LHCN-M2 (cell line): ENCODE measurements at regions not wholly inside any gene's neighbourhood (a gene's known extent, or its start where the extent isn't known, plus 50 kb on each side); places are given as distances from the start of the nearest gene placed in this dataset.
"Not testable (repeated sequence)": the region's sequence is repeated elsewhere in the genome, so short reads cannot be mapped to it uniquely, and the experiment has no call there.

Source experiments
- DNase-seq: peaks from one replicate; pipeline ENCODE4 v3.0.0-alpha.2; 2012; ENCODE audit warnings: low read depth

DNA sequence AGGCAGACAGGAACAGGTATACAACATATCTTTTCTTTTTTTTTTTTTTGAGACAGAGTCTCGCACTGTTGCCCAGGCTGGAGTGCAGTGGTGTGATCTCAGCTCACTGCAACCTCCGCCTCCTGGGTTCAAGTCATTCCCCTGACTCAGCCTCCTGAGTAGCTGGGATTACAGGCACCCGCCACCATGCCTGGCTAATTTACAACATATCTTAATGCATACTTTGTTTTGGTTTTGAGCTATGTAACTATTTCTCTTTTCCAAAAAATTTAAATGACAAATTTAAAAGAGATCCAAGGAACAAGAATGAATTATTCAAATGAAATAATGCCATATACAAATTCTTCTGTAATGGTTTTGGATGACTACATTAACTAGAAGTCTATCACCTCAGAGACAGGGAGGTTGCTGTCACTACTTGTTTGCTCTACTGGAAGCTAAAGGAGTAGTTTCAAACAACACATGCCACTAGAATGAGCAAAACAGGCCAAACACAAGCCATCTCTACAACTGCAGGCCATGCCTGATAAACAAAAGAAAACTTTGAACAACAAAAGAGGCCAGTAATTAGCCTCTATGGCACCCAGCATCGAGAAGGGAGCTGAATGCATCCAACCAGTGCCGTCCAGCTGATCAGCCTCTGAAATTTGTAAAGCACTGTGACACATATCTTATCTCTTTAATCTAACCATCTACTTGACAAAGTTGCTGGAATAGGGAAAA is 133.6 kb upstream of the VOPP1 start:
- not testable (repeated sequence) for DNase-seq

GRCh38 chr7:55702831-55703230 is 130.5 kb upstream of the VOPP1 start:
- not testable (repeated sequence) for DNase-seq

GRCh38 chr7:55699450-55699842 is 127.1 kb upstream of the VOPP1 start:
- not testable (repeated sequence) for DNase-seq

DNA sequence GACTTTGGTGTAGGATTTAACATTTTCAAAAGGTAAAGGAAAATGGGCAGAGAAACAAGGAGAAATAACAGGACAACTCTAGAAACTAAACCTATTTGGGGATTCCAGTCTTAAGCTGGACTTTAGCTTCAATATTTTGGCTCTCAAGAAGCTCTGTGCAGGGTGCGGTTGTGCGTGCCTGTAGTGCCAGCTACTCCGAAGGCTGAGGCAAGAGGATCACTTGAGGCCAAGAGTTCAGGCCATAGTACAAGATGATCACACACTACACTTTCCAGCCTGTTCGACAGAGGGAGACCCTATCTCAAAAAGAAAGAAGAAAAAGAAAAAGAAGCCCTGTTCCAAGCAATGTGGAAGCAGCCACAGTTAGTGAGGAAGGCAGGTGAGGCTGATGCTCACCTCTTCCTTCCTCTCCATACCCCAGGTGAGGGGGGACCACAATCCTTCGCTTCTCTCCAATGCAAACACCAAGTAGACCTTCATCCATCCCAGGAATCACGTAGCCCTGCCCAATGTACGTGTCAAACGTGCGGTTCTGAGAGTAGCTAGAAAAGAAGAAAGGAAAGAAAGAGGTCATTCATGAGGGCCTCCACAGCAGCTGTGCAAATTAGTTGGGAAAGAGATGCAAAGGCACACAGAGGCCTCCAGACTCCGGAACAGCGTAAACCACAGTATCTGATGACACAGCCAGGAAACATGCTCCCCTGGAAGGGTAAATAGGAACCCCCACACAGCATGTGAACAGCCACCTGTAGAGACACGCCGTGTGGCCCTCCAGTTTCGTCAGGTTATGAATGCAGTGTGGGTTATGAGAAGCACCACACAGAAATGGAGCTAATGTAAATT is 126.5 kb upstream of the VOPP1 start:
- peak; percentile 74 for DNase-seq

DNA sequence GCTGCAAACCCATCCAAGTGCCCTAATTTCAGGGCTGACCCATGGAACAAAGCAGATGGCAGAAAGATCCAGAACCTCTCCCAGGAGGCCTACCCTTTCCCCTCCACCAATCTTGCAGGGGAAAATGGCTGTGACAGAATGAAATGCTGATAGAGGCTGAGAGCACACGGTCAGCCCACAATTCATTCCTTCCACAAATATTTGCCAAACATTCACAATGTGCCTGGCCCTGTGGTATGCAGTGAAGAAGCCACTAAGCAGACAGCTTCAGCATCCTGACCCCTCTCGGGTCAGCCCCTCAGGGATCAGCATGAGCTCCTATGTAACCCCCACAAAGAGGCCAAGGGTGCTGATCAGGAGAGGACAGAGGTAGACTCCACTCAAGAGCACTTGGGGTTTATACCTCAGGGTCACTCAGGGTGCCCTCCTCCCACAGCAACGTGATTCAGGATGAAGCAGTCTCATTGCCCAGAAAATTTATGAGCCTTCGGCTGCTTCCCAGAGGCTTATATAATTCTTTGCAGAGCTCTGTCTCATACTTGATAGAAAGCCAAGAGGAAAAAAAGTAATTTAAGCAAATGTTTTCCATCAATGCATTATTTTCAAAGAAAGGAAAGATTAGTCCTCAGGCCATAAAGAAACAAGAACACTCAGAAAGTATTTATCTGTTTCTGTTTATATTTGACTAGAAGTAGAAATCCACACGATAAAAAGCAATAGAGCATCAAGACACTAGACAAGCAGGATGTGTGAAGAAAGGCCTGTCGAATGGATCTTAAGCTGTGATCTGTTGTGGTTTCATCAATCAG is 123.8 kb upstream of the VOPP1 start:
- peak; percentile 31 for DNase-seq

GRCh38 chr7:55694484-55694883 is 122.2 kb upstream of the VOPP1 start:
- DNase-seq = not testable (repeated sequence)

DNA sequence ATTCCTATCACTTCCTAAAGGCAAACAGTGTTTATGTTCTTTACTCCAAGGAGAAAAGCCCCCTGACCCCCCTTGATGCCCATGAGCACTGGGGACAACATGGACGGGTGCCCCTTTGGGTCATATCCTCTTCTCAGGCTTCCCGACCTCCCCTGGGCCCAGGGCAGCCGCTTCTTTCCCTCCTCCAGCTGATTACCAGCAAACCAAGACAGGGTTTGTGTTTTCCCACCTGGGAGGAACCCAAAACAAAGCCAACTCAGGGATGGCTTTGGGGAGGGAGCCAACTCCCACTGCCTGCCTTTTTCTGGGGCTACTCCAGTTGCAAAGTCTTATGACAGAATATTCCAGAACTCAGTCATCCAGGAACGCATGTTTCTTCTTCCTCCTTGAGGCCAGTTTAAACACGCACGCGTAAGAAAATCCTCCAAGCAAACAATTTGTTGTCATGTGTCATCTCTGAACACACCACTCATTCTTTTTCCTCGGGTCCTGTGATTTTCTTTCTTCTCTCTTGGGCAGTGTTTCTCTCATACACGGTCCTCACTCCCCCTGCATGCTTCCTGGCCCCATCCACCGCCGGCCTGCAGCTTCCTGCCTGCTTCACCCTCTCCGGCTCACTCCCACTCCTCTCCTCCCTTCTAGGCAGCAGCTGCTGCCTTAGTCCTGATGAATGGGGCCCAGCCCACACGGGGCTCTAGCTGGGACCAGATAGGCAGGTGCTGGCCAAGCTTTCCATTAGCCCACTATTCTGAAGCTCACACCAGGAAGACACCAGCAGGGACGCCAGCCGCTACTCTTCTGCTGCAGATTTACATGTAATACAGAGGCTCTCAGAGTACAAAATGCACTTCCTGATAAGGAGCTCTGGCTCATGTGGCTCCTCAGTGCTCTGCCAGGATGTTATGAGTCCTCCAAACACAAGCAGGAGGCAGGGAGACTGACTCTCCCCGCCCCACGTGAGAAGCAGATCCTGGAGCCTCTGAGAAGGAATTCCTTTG is 116.7 kb upstream of the VOPP1 start:
- peak; percentile 13 for DNase-seq

DNA sequence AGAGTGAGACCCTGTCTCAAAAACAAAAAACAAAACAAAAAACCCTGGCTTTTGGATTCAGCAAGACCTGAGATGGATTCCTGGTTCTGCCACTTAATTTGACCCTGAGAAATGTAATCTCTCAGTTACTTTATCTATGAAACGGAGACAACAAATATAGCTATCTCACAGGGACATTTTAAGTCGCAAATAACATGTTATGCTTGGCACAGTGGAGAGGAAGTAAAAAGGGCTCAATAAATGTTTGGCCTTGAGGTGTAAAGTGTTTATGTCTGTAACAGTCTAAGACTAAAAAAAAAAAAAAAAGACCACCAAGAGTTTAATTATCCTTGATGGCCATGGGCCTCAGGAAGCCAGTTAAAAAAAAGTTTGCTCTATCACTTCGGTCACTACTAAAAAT is 116.0 kb upstream of the VOPP1 start:
- not testable (repeated sequence) for DNase-seq

DNA sequence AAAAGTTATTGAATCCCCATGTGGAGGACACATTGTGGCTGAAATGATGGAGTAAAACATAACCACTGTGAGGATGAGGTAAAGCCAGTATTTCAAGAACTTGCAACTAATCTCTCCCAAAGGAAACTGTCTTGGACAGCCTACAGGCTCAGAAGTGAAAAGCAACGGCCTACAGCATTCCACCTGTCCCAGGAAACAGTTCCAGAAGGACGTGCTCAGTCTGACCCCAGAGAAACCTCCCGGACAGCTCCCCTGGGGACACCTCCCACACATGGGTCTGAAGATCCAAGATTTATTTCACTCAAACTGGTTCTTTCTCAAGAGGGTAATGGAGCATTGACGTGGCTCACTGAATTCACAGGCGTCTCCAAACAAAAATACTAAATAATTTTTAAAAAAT is 115.0 kb upstream of the VOPP1 start:
- DNase-seq = not testable (repeated sequence)

DNA sequence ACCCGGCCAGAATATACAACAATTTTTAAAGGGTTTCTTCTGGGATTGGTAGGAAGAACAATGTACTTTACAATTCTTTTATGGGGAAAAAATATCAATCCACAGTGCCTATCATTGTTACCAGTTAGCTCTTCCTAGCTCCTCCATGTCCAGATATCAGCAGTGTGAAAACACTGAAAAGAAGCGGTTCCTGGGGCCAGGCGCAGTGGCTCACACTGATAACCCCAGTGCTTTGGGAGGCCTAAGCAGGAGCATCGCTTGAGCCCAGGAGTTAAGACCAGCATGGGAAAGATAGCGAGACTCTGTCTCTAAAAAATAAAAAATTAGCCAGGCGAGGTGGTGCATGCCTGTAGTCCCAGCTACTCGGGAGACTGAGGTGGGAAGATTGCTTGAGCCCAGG is 114.5 kb upstream of the VOPP1 start:
- not testable (repeated sequence) for DNase-seq

DNA sequence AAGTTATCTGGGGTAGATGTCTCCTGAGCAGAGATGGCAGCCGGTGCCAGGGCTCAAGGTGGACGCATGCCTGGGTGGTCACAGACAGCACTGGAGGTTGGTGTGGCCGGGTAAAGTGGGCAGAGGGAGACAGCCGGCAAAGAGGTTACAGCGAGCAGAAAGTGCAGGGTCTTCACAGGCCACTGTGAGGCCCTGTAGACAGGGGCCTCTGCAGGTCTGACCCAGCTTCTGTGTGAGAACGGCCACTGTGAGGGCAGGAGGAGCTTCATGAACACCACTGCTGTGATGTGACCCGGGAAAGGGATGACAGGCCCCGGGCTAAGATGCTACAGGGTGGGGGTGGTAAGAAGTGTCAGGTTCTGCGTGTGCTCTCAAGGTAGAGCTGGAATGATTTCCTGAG is 111.2 kb upstream of the VOPP1 start:
- not testable (repeated sequence) for DNase-seq

GRCh38 chr7:55675589-55675988 is 103.3 kb upstream of the VOPP1 start:
- DNase-seq = not testable (repeated sequence)

GRCh38 chr7:55673525-55673924 is 101.2 kb upstream of the VOPP1 start:
- not testable (repeated sequence) for DNase-seq

DNA sequence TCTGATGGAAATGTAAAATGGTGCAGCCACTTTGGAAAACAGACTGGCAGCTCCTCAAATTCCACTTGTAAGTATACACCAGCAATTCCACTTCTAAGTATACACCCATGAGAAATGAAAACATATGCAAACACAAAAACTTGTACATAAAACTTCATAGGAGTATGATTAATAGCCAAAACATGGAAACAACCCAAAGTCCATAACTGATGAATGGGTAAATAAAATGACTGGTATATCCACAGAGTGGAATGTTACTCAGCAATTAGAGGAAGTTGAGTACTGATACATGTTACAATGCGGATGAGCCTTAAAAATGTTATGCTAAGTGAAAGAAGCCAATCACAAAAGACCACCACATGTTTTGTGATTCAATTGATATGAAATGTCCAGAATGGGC is 99.8 kb upstream of the VOPP1 start:
- not testable (repeated sequence) for DNase-seq

- DNase-seq = peak; percentile 26
Measured at GRCh38 chr7:55657654-55658053, 85.4 kb upstream of the VOPP1 start.

DNA sequence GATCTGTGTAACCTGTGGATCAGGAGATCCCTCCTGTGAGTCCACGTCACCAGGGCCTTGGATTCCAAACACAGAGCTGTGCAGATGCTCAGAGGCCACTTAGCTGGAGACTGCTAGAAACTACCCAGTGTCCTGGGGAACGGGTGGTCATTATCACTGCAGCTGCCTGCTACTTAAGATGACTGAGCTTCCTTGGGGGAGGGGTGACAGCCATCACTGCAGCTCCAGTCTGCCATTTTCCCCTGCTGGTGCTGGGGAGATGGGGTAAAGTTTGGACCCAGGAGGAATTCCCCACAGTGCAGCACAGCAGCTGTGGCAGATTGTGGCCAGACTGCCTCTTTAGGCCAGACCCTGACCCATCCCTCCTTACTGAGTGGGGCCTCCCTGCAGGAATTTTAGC is 78.8 kb upstream of the VOPP1 start:
- no peak for DNase-seq

- no peak for DNase-seq
Measured at GRCh38 chr7:55649238-55649637, 76.9 kb upstream of the VOPP1 start.

- no peak for DNase-seq
Measured at GRCh38 chr7:55644567-55644966, 72.3 kb upstream of the VOPP1 start.

DNA sequence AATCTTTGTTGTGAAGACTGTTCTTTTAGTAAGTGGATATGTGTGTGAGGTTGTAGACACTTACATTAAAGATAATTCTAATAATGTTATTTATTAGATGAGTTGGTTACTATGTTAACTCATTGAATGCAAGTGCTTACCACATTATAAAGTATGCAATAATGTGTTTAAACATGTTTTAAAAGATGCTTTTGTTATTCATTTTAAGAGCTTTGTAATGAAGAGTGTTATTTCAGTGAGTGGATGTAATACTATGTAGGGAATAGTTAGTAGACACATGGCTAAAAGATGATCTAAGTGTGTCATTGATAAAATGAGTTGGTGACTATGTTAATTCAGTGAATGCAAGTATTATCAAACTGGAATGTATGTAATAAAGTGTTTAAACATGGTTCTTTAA is 70.0 kb upstream of the VOPP1 start:
- DNase-seq = no peak

- DNase-seq = no peak
Measured at GRCh38 chr7:55641811-55642210, 69.5 kb upstream of the VOPP1 start.

GRCh38 chr7:55641273-55641691 is 69.0 kb upstream of the VOPP1 start:
- DNase-seq = peak; percentile 84
